ENCODE measurements at regions not wholly inside any gene's neighbourhood (a gene's known extent, or its start where the extent isn't known, plus 50 kb on each side); places are given as distances from the start of the nearest gene placed in this dataset.

GRCh38 chr9:2939368-2939767, 95.5 kb upstream of the PUM3 start:
- Histone ChIP-seq H3K27me3 (ENCODE audit: insufficient read depth, low read length, poor library complexity, severe bottlenecking) (no peaks in the 10 kb centered on the region), H3K79me2 (ENCODE audit: insufficient read depth, low read length) (no peaks in the 10 kb centered on the region), H3K9me3 (ENCODE audit: insufficient read depth, low read depth, low read length) (no peaks in the 10 kb centered on the region), H3K9me2 (replicated peaks; ENCODE audit: low read depth, low read length) (no peaks in the 10 kb centered on the region), H3K4me1 (ENCODE audit: insufficient read depth, low read length, poor library complexity, severe bottlenecking) (no peaks in the 10 kb centered on the region), H4K20me1 (ENCODE audit: insufficient read depth, low read length, poor library complexity, severe bottlenecking) (no peaks in the 10 kb centered on the region), H3K4me3 (ENCODE audit: low read length, poor library complexity, severe bottlenecking) (no peak overlapping the region), H3F3A (ENCODE audit: low read depth) (no peaks in the 10 kb centered on the region), H3K36me3 (ENCODE audit: insufficient read depth, low read length) (no peaks in the 10 kb centered on the region), H3K9ac (ENCODE audit: low read depth, low read length, poor library complexity, severe bottlenecking) (no peak overlapping the region), H2AFZ (ENCODE audit: low read length) (no peak overlapping the region), H3K4me2 (ENCODE audit: low read depth, low read length, poor library complexity, severe bottlenecking) (no peak overlapping the region)
- TF ChIP-seq EZH2phosphoT487 (IDR thresholded peaks at IDR 0.05; ENCODE audit: borderline replicate concordance): no peak
- TF ChIP-seq CTCF (conservative IDR thresholded peaks at IDR 0.05; ENCODE audit: low read length): no peak

- no peaks in the 10 kb centered on the region for H3K79me2 ChIP-seq (ENCODE audit: insufficient read depth, low read length)
Measured at GRCh38 chr9:2936221-2936620, 92.3 kb upstream of the PUM3 start.

GRCh38 chr9:2934883-2935282, 91.0 kb upstream of the PUM3 start:
- Histone ChIP-seq H3K4me1 (ENCODE audit: insufficient read depth, low read length, poor library complexity, severe bottlenecking) (no peaks in the 10 kb centered on the region), H3K36me3 (ENCODE audit: insufficient read depth, low read length) (no peaks in the 10 kb centered on the region), H3K27me3 (ENCODE audit: insufficient read depth, low read length, poor library complexity, severe bottlenecking) (no peaks in the 10 kb centered on the region), H3K9ac (ENCODE audit: low read depth, low read length, poor library complexity, severe bottlenecking) (no peak overlapping the region), H3K4me3 (ENCODE audit: low read length, poor library complexity, severe bottlenecking) (no peak overlapping the region), H4K20me1 (ENCODE audit: insufficient read depth, low read length, poor library complexity, severe bottlenecking) (no peaks in the 10 kb centered on the region), H3K4me2 (ENCODE audit: low read depth, low read length, poor library complexity, severe bottlenecking) (no peak overlapping the region), H3K79me2 (ENCODE audit: insufficient read depth, low read length) (no peaks in the 10 kb centered on the region), H3K9me3 (ENCODE audit: insufficient read depth, low read depth, low read length) (no peaks in the 10 kb centered on the region), H2AFZ (ENCODE audit: low read length) (no peak overlapping the region), H3F3A (ENCODE audit: low read depth) (no peaks in the 10 kb centered on the region), H3K9me2 (replicated peaks; ENCODE audit: low read depth, low read length) (no peaks in the 10 kb centered on the region)
- no peak for TF ChIP-seq CTCF (conservative IDR thresholded peaks at IDR 0.05; ENCODE audit: low read length)

More at GRCh38 chr9:2936221-2936620, 92.3 kb upstream of the PUM3 start:
- Histone ChIP-seq H3K27me3 (ENCODE audit: insufficient read depth, low read length, poor library complexity, severe bottlenecking) (no peaks in the 10 kb centered on the region), H3K9me2 (replicated peaks; ENCODE audit: low read depth, low read length) (no peaks in the 10 kb centered on the region), H3F3A (ENCODE audit: low read depth) (no peaks in the 10 kb centered on the region), H3K4me1 (ENCODE audit: insufficient read depth, low read length, poor library complexity, severe bottlenecking) (no peaks in the 10 kb centered on the region), H3K9me3 (ENCODE audit: insufficient read depth, low read depth, low read length) (no peaks in the 10 kb centered on the region), H3K36me3 (ENCODE audit: insufficient read depth, low read length) (no peaks in the 10 kb centered on the region), H2AFZ (ENCODE audit: low read length) (no peak overlapping the region), H3K4me2 (ENCODE audit: low read depth, low read length, poor library complexity, severe bottlenecking) (no peak overlapping the region), H3K9ac (ENCODE audit: low read depth, low read length, poor library complexity, severe bottlenecking) (no peak overlapping the region), H3K4me3 (ENCODE audit: low read length, poor library complexity, severe bottlenecking) (no peak overlapping the region), H4K20me1 (ENCODE audit: insufficient read depth, low read length, poor library complexity, severe bottlenecking) (no peaks in the 10 kb centered on the region)
- TF ChIP-seq CTCF (conservative IDR thresholded peaks at IDR 0.05; ENCODE audit: low read length) (no peak), EZH2phosphoT487 (IDR thresholded peaks at IDR 0.05; ENCODE audit: borderline replicate concordance) (no peak)

All from Loucy (cell line).